Limb (tissue), 2 donors: ENCODE measurements at regions not wholly inside any gene's neighbourhood (a gene's known extent, or its start where the extent isn't known, plus 50 kb on each side); places are given as distances from the start of the nearest gene placed in this dataset.

ENCODE experiments used
- DNase-seq, 2 donors: peaks; one replicate each; pipeline ENCODE4 v3.0.0-alpha.2; 2016; ENCODE audit errors: extremely low spot score in 2 of 2

DNA sequence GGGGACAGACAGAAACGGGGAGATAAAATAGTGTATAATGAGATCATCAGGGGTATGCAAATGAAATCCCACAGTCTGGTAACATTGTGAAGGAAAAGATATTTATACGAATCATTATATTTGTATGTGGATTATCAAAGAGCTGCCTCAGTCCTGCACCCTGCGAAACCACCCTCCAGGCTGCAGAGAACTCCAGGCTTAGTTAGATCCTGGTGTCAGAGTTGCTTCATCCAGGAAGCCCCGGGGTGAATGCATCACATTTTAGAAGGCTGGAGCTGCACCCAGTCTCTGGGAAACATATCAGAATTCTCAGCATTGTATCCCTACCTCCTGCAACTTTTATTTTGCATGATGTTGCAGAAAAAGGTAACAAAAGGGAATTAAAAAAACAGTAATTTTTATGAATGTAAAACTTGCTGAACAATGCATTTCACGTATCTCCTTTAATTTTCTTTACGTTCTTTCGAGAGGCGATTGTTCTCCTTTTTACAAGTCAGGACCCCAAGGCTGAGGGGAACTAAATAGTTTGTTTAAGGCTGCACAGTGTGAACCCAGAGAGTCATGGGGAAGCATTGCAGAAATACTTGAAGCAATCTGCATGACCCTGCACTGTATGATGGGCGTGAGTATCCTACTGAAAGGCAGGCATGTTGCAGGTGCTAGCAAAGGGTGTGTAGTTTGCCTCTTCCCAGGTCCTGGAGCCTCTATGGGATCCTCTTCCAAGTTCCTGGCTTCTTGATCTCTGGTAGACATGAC is 299.5 kb upstream of the CLNK start:
- DNase-seq, result no peak

DNA sequence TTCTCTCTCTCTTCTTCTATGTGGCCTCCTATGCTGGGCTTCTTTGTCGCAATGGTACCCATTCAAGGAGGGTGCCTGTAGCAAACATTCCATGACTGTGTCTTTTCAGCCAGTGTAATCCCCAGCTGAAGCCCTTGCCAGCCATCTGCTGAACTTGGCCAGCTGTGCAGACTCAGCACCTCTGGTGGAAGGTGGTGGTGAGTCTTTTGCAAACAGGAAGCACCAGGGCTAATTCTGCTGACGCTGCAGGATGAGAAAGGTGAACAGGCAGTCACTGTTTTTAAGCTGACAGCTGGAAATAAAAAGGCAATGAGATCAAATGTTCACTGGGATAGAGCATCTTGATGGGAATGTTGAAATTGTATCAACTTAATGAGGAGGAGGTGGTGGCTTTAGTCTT is 298.7 kb upstream of the CLNK start:
- DNase-seq, result peak in 1 of 2 donors; percentile 35

DNA sequence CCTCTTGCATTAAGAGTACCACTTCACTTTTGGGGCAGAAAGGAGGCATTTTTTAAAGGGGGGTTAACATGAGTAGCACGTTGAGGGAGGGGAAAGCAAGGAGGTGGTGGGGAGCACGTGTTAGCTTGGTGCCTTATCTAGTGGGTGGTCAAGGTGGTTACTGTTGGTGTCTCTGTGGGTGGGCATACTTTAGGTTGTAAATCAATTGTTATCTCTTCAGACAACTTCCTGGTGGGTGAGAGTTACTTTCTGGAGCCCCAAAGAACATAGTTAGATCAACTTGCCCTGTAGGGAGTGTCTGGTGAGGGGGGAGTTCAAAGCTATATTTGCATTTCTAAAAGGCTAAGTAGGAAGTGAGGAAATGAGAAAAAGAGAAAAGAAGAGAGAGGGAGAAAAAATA is 297.7 kb upstream of the CLNK start:
- no peak for DNase-seq

DNA sequence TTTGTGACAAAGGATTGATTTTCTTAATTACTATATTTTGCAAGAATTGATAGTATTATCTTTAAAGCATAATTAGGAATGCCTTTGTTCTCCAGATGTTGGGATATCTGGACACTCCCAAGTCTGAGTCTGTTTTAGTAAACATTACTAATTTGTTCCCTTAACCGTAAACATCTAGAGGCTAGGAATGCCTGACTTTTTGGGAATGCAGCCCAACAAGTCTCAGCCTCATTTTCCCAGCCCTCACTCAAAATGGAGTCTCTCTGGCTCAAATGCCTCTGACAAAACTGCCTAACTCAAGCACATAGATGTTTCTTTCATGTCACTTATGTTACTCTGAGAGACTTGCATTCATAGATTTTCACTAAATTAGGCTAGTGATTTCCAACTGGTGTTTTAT is 297.0 kb upstream of the CLNK start:
- no peak for DNase-seq

- no peak for DNase-seq
These were observed 296.5 kb upstream of the CLNK start for GRCh38 chr4:10981096-10981495.

- no peak for DNase-seq
These were observed 294.5 kb upstream of the CLNK start for GRCh38 chr4:10979032-10979431.

DNA sequence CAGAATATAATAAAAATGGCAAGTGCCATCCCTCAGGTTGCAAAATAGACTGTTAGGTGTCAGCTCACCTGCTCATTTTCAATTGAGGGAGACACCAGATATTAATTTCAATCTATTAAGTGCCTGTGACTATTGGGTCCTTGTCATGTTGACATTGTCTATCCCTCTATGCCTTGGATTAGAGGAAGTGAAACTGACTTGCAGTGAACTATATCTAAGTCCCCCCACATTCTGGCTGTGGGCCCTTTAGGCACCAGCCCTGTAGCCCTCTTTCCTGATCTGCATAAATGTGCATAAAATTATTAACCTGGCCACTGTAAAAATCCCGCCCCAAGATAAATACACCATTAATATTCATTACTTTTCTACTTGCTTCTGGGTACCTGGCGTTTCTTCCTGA is 293.0 kb upstream of the CLNK start:
- no peak for DNase-seq

DNA sequence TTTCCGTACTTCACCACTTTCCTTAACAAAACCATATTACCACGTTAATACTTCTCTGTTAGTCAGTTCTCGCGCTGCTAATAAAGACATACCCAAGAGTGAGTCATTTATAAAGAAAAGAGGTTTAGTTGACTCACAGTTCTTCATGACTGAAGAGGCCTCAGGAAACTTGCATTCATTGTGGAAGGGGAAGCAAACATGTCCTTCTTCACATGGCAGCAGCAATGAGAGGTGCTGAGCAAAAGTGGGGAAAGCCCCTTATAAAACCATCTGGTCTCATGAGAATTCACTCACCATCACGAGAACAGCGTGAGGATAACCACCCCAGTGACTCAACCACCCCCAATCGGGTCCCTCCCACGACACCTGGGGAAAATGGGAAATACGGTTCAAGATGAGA is 289.8 kb upstream of the CLNK start:
- no peak for DNase-seq

DNA sequence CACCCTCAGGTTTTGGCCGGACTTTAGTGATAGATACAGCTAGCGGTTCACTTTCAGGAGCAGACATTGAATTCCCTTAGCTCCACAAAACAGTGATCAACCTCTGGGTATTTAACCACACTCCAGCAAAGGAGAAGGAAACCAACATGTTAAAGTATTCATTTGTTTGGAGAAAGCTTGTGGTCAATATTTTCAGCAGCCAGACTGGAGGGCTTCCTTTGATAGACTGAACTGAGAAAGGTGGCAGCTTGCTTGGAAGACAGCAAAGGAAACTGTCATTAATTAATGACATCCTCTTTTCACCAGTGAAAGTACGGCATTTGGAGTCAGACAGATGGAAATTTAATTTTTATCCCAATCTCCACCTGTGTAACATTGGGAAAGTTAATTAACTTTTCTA is 289.1 kb upstream of the CLNK start:
- no peak for DNase-seq

- no peak for DNase-seq
These were observed 287.3 kb upstream of the CLNK start for GRCh38 chr4:10971800-10972401.

- DNase-seq, result no peak
These were observed 280.6 kb upstream of the CLNK start for GRCh38 chr4:10965196-10965595.

DNA sequence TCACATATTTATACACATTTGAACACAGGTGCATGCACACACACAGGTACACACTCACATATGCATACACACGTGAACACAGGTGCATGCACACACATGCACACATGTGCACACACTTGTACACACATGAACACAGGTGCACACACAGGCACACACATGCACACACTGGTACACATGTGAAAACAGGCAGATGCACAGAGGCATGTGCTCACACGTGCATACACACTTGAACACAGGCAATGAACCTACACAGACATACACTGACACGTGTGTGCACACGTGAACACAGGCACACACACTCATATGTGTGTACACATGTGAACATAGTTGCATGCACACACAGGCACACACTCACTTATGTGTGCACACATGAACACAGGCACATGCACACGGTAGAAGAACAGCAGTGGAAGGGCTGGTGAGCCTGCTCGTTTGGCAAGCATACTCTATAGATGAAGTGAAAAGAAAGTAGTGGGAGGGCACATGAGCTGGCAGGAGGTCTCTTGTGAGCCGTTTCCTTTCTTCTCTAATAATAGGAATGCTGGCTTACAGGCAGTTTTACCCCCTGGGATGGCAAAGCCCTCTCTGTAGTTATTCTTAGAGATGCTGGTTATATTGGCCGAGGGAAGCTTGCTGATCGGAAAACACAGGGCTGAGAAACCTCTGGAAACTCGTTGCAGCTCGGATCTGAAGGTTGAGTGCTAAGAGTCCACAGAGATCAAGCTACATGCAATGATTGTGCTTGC is 279.6 kb upstream of the CLNK start:
- DNase-seq, result no peak

DNA sequence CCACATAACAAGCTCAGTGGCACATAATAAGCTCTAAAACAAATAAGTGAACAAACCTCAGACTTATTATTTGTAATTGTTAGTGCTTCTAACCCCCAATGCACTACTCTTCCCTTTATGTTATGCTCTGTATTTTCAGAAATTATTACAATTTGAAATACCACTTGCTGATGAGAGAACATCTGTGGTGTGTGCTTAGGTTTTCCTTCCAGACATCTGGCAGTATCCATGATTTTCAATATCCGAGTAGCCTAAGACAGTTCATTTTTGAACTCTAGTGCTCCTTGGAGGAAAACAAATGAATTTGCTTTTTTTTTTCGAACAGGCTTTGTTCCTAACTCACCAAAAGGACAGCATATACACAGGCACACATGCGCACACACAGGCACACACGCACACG is 278.7 kb upstream of the CLNK start:
- no peak for DNase-seq

DNA sequence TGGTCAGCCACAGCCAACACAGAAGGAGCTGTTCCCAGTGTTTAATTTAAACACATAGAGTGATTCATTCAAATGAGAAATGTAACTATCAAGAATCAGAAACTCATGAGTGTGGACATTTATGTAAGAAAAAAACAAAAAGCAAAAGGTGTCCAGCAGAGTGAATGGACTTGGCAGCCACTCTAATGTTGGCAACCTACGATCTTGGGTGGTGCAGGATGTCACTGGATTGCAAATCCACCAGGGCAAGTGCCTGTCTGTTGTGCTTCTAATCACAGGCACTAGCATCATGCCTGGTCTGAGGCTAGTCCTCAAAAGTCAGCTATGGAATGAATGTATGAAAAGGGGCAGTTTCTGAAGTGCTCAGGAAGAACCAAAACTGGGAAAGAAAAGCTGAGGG is 277.7 kb upstream of the CLNK start:
- no peak for DNase-seq

DNA sequence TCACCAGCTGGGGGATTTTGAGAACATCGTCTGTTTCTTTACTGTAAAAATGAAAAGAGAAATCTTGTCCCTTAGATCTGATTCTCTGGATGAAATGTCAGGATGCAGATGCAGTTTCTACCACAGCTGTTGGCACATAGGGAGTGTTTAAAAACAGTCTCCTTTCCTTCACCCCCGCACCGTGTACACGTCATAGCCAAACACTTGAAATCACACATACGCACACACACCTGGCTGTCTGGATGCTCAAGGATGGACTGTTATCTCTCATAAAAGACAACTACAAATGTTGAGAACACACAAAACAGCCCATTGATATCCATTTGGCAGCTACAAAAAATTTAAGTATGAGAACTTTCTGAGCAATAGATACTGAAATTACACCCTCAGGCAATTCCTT is 275.8 kb upstream of the CLNK start:
- DNase-seq, result no peak

DNA sequence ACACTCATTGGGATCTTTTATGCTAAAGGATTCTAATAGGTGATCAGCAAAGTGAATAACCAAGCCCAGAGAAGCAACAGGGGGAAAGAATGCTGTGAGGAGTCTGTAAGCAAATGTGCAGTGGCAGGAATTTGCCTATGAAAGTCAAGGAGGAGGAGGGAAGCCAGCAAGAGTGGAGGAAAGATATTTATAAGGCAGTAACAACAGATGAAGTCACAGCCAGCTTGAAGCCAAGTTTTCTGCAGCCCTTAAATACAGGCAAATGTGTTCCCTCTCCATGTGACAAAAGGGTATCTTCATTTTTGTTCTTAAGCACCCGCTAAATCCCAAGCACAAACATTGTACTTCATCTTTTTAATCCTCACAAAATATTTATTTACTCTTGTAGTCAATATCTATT is 275.0 kb upstream of the CLNK start:
- DNase-seq, result peak in 1 of 2 donors; percentile 44

GRCh38 chr4:10958226-10958856 is 273.8 kb upstream of the CLNK start:
- DNase-seq, result no peak

- DNase-seq, result no peak
These were observed 266.7 kb upstream of the CLNK start for GRCh38 chr4:10951306-10951705.

DNA sequence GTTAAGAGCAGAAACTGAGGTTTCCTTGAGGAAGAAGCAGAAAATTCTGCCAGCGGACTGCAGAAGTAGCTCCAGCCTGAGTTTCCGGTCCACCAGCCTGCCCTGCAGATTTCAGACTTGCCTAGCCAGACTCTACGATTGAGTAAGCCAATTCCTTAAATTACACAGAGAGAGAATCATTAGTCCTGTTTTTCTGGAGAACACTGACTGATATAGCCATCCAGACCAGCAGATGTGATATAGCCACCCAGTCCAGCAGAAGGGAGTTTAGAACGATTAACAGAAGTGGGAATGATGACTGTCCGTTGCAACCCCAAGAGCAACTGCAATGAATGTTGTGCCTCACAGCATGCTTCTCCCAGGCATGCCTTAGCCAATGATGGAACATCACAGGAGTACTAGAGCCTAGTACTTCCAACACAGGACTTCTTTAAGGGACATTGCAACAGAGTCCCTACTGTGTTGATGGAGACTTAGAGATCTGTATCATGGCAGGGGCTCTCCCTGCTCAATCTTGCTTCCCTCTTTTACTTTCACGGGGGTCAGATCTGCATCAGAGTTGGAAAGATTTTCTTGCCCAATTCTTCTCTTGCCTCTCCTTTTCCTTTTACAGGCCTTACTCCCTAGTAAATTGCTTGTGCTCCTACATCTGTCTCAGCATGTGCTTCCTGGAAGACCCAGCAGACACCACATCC is 264.6 kb upstream of the CLNK start:
- DNase-seq, result no peak

- no peak for DNase-seq
These were observed 263.3 kb upstream of the CLNK start for GRCh38 chr4:10947898-10948297.

DNA sequence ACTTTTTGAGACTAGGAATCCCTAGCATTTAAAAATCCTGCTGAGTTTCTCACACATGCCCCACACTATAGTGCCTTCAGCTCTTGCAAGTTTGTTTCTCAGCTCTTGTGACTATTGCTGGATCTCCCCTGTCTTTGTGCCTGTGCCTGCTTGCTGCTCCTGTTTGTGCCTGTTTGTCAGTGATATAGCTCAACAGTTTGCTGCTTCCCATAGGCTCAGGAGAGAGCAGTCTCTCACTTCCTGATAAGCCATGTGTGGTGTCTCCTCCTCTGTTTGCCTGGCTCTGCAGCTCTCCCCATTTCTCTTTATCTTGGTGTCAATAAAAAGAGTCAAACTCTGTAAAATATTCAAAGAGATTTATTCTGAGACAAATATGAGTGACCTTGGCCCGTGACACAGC is 259.8 kb upstream of the CLNK start:
- DNase-seq, result no peak

GRCh38 chr4:10942156-10942555 is 257.6 kb upstream of the CLNK start:
- DNase-seq, result no peak
